HUES48 (cell line): ENCODE measurements at regions not wholly inside any gene's neighbourhood (a gene's known extent, or its start where the extent isn't known, plus 50 kb on each side); places are given as distances from the start of the nearest gene placed in this dataset.
"Not testable (repeated sequence)": the region's sequence is repeated elsewhere in the genome, so short reads cannot be mapped to it uniquely, and the experiment has no call there.

ENCODE experiments used
- H3K27ac ChIP-seq: one replicate; pipeline ENCODE4 v1.7.0; 2013; ENCODE audit warnings: low read depth, low read length, inconsistent platforms
- H3K27me3 ChIP-seq: 2 replicates; pipeline ENCODE4 v1.6.1; 2013; ENCODE audit warnings: mild to moderate bottlenecking, low read length; ENCODE audit not compliant: control insufficient read depth, insufficient read depth
- H3K36me3 ChIP-seq: 2 replicates; pipeline ENCODE4 v1.6.1; 2013; ENCODE audit warnings: low read length; ENCODE audit not compliant: control insufficient read depth, insufficient read depth
- H3K4me1 ChIP-seq: 2 replicates; pipeline ENCODE4 v1.6.1; 2013; ENCODE audit warnings: mild to moderate bottlenecking, low read length; ENCODE audit not compliant: control insufficient read depth, insufficient read depth
- H3K4me3 ChIP-seq: 2 replicates; pipeline ENCODE4 v1.5.1; 2013; ENCODE audit warnings: mild to moderate bottlenecking, low read depth, low read length
- H3K9ac ChIP-seq: 2 replicates; pipeline ENCODE4 v1.6.1; 2013; ENCODE audit warnings: mild to moderate bottlenecking, low read depth, low read length, moderate library complexity
- H3K9me3 ChIP-seq: 2 replicates; pipeline ENCODE4 v1.6.1; 2013; ENCODE audit warnings: low read length; ENCODE audit not compliant: control insufficient read depth, insufficient read depth

- Histone ChIP-seq H3K9ac (no peak overlapping the region), H3K27me3 (no peaks in the 10 kb centered on the region), H3K27ac (no peak overlapping the region), H3K4me3 (no peak overlapping the region), H3K9me3 (peaks cover 38% of the 10 kb centered on the region), H3K4me1 (no peaks in the 10 kb centered on the region), H3K36me3 (no peaks in the 10 kb centered on the region)
These were observed 645.1 kb upstream of the DEFB115 start for GRCh38 chr20:30612344-30612743.

- not testable (repeated sequence) for H3K27ac ChIP-seq, H3K9ac ChIP-seq, H3K4me3 ChIP-seq, H3K36me3 ChIP-seq, H3K27me3 ChIP-seq, H3K4me1 ChIP-seq
- H3K9me3 ChIP-seq: peaks cover 25% of the 10 kb centered on the region
These were observed 636.1 kb upstream of the DEFB115 start for GRCh38 chr20:30621346-30621745.

GRCh38 chr20:30624310-30624709 is 633.2 kb upstream of the DEFB115 start:
- H3K9ac ChIP-seq, H3K4me3 ChIP-seq, H3K4me1 ChIP-seq, H3K27ac ChIP-seq, H3K36me3 ChIP-seq, H3K27me3 ChIP-seq: not testable (repeated sequence)
- peaks cover 25% of the 10 kb centered on the region for H3K9me3 ChIP-seq

GRCh38 chr20:30629376-30629775 is 628.1 kb upstream of the DEFB115 start:
- not testable (repeated sequence) for H3K4me1 ChIP-seq, H3K9ac ChIP-seq, H3K4me3 ChIP-seq, H3K36me3 ChIP-seq, H3K27me3 ChIP-seq, H3K27ac ChIP-seq
- H3K9me3 ChIP-seq: peaks cover 20% of the 10 kb centered on the region

GRCh38 chr20:30630761-30631160 is 626.7 kb upstream of the DEFB115 start:
- Histone ChIP-seq H3K9ac (no peak overlapping the region), H3K9me3 (peaks cover 20% of the 10 kb centered on the region), H3K36me3 (no peaks in the 10 kb centered on the region), H3K4me1 (no peaks in the 10 kb centered on the region), H3K27me3 (no peaks in the 10 kb centered on the region), H3K4me3 (no peak overlapping the region), H3K27ac (no peak overlapping the region)

- H3K9me3 ChIP-seq: peaks cover 20% of the 10 kb centered on the region
- H3K4me3 ChIP-seq, H3K4me1 ChIP-seq, H3K27me3 ChIP-seq, H3K27ac ChIP-seq, H3K36me3 ChIP-seq, H3K9ac ChIP-seq: not testable (repeated sequence)
These were observed 626.1 kb upstream of the DEFB115 start for GRCh38 chr20:30631261-30631789.

- not testable (repeated sequence) for H3K27ac ChIP-seq, H3K27me3 ChIP-seq, H3K36me3 ChIP-seq, H3K4me3 ChIP-seq, H3K9ac ChIP-seq, H3K4me1 ChIP-seq
- H3K9me3 ChIP-seq: peaks cover 13% of the 10 kb centered on the region
These were observed 624.7 kb upstream of the DEFB115 start for GRCh38 chr20:30632773-30633172.

- H3K9ac ChIP-seq, H3K4me1 ChIP-seq, H3K27me3 ChIP-seq, H3K9me3 ChIP-seq, H3K27ac ChIP-seq, H3K4me3 ChIP-seq, H3K36me3 ChIP-seq: not testable (repeated sequence)
These were observed 615.9 kb upstream of the DEFB115 start for GRCh38 chr20:30641522-30641921.

GRCh38 chr20:30660982-30661381 is 596.5 kb upstream of the DEFB115 start:
- not testable (repeated sequence) for H3K27ac ChIP-seq, H3K9ac ChIP-seq, H3K36me3 ChIP-seq, H3K9me3 ChIP-seq, H3K4me1 ChIP-seq, H3K27me3 ChIP-seq, H3K4me3 ChIP-seq

- H3K4me3 ChIP-seq, H3K9me3 ChIP-seq, H3K27ac ChIP-seq, H3K36me3 ChIP-seq, H3K9ac ChIP-seq, H3K27me3 ChIP-seq, H3K4me1 ChIP-seq: not testable (repeated sequence)
These were observed 589.0 kb upstream of the DEFB115 start for GRCh38 chr20:30668418-30668817.

- H3K36me3 ChIP-seq, H3K27ac ChIP-seq, H3K9ac ChIP-seq: not testable (repeated sequence)
These were observed 588.0 kb upstream of the DEFB115 start for GRCh38 chr20:30669330-30670029.

More at GRCh38 chr20:30669330-30670029, 588.0 kb upstream of the DEFB115 start:
- not testable (repeated sequence) for H3K4me3 ChIP-seq, H3K9me3 ChIP-seq, H3K27me3 ChIP-seq, H3K4me1 ChIP-seq
